WTC11 (cell line): ENCODE measurements at regions not wholly inside any gene's neighbourhood (a gene's known extent, or its start where the extent isn't known, plus 50 kb on each side); places are given as distances from the start of the nearest gene placed in this dataset.

Experiments
- ATAC-seq: fragments of 200-7000 bp; cut with Tn5 transposase; 2 replicates; pipeline ENCODE4 v1.10.0; 2021; ENCODE audit warnings: mild to moderate bottlenecking, moderate library complexity
- CTCF ChIA-PET: fragments of 300-600 bp; sonication (Branson Sonifier 250); formaldehyde crosslinking; loops from one replicate; lab custom pipeline; 2021; ENCODE audit warnings: antibody characterized with exemption; lab: Charles Lee
- POLR2A ChIA-PET: fragments of 350-600 bp; sonication (Branson Sonifier 250); formaldehyde crosslinking; loops from one replicate; lab custom pipeline; 2021; ENCODE audit warnings: antibody characterized with exemption; lab: Charles Lee
- DNase-seq: peaks from one replicate; pipeline ENCODE4 v3.0.0; 2021; ENCODE audit warnings: low spot score
- H3K27ac Mint-ChIP-seq: 2 replicates; pipeline ENCODE4 v1.8.0; 2021; ENCODE audit warnings: mixed read lengths
- H3K27me3 Mint-ChIP-seq: 2 replicates; pipeline ENCODE4 v1.8.0; 2021; ENCODE audit warnings: low read depth, mild to moderate bottlenecking, moderate library complexity, mixed read lengths
- H3K36me3 Mint-ChIP-seq: 2 replicates; pipeline ENCODE4 v1.8.0; 2021; ENCODE audit warnings: mixed read lengths
- H3K4me1 Mint-ChIP-seq: 2 replicates; pipeline ENCODE4 v1.8.0; 2022; ENCODE audit warnings: mixed read lengths
- H3K4me3 Mint-ChIP-seq: 2 replicates; pipeline ENCODE4 v1.8.0; 2021; ENCODE audit warnings: mild to moderate bottlenecking, moderate library complexity, mixed read lengths
- H3K9me3 Mint-ChIP-seq: 2 replicates; pipeline ENCODE4 v1.8.0; 2021; ENCODE audit warnings: mixed read lengths
- E2F4 ChIP-seq: sonication (generic); formaldehyde crosslinking; IDR thresholded peaks from 2 replicates; pipeline ENCODE4 v1.8.1; 2022; ENCODE audit warnings: low read depth, mild to moderate bottlenecking, moderate library complexity, missing genetic modification reagents, borderline replicate concordance
- EMX1 ChIP-seq: fragments of 250-450 bp; sonication (Bioruptor Pico); IDR thresholded peaks from 2 replicates; pipeline ENCODE4 v1.8.0; 2021; ENCODE audit warnings: mild to moderate bottlenecking
- ERG ChIP-seq: fragments of 250-450 bp; sonication (Bioruptor Pico); IDR thresholded peaks from 2 replicates; pipeline ENCODE4 v1.8.0; 2021; ENCODE audit warnings: mild to moderate bottlenecking
- ETV6 ChIP-seq: sonication (generic); formaldehyde crosslinking; IDR thresholded peaks from 2 replicates; pipeline ENCODE4 v1.8.1; 2022; ENCODE audit warnings: mild to moderate bottlenecking, missing genetic modification reagents
- FOXJ3 ChIP-seq: sonication (generic); formaldehyde crosslinking; IDR thresholded peaks from 2 replicates; pipeline ENCODE4 v1.9.0; 2021; ENCODE audit warnings: missing genetic modification reagents, mild to moderate bottlenecking, borderline replicate concordance
- FOXK1 ChIP-seq: sonication (generic); formaldehyde crosslinking; IDR thresholded peaks from 2 replicates; pipeline ENCODE4 v1.8.0; 2022; ENCODE audit warnings: mild to moderate bottlenecking, moderate library complexity, missing genetic modification reagents
- GABPB1 ChIP-seq: sonication (generic); formaldehyde crosslinking; IDR thresholded peaks from 2 replicates; pipeline ENCODE4 v1.8.1; 2023; ENCODE audit warnings: mild to moderate bottlenecking, missing genetic modification reagents
- GRHL2 ChIP-seq: fragments of 250-450 bp; sonication (Bioruptor Pico); IDR thresholded peaks from 2 replicates; pipeline ENCODE4 v1.8.0; 2022; ENCODE audit warnings: mild to moderate bottlenecking, moderate library complexity; ENCODE audit not compliant: insufficient replicate concordance, severe bottlenecking
- JUN ChIP-seq: sonication (generic); formaldehyde crosslinking; IDR thresholded peaks from 2 replicates; pipeline ENCODE4 v1.8.0; 2023; ENCODE audit warnings: mild to moderate bottlenecking, missing genetic modification reagents
- MXD4 ChIP-seq: fragments of 250-450 bp; sonication (Bioruptor Pico); IDR thresholded peaks from 2 replicates; pipeline ENCODE4 v1.8.0; 2021; ENCODE audit warnings: mild to moderate bottlenecking, moderate library complexity, borderline replicate concordance
- MYBL2 ChIP-seq: sonication (generic); formaldehyde crosslinking; IDR thresholded peaks from 2 replicates; pipeline ENCODE4 v1.8.1; 2023; ENCODE audit warnings: mild to moderate bottlenecking, moderate library complexity, missing genetic modification reagents
- NFE2L1 ChIP-seq: sonication (generic); formaldehyde crosslinking; IDR thresholded peaks from 2 replicates; pipeline ENCODE4 v1.8.1; 2023; ENCODE audit warnings: missing genetic modification reagents
- NFYB ChIP-seq: sonication (generic); formaldehyde crosslinking; conservative IDR thresholded peaks from 2 replicates; pipeline ENCODE4 v1.8.0; 2022; ENCODE audit warnings: low read depth, missing genetic modification reagents
- NR1H2 ChIP-seq: sonication (generic); formaldehyde crosslinking; IDR thresholded peaks from 2 replicates; pipeline ENCODE4 v1.9.0; 2021; ENCODE audit warnings: mild to moderate bottlenecking, moderate library complexity, missing genetic modification reagents
- OVOL2 ChIP-seq: fragments of 250-450 bp; sonication (Bioruptor Pico); IDR thresholded peaks from 2 replicates; pipeline ENCODE4 v1.9.0; 2021; ENCODE audit warnings: mild to moderate bottlenecking, borderline replicate concordance
- RORB ChIP-seq: fragments of 250-450 bp; sonication (Bioruptor Pico); IDR thresholded peaks from 2 replicates; pipeline ENCODE4 v1.9.0; 2021; ENCODE audit warnings: mild to moderate bottlenecking
- SMAD3 ChIP-seq: sonication (generic); formaldehyde crosslinking; IDR thresholded peaks from 2 replicates; pipeline ENCODE4 v1.8.0; 2022; ENCODE audit warnings: missing genetic modification reagents, mild to moderate bottlenecking, borderline replicate concordance
- SOX15 ChIP-seq: fragments of 250-450 bp; sonication (Bioruptor Pico); IDR thresholded peaks from 2 replicates; pipeline ENCODE4 v1.9.0; 2021; ENCODE audit warnings: mild to moderate bottlenecking
- TCF7 ChIP-seq: sonication (generic); formaldehyde crosslinking; IDR thresholded peaks from 2 replicates; pipeline ENCODE4 v1.8.0; 2022; ENCODE audit warnings: mild to moderate bottlenecking, low read depth, missing genetic modification reagents, moderate library complexity
- TEAD1 ChIP-seq: sonication (generic); formaldehyde crosslinking; IDR thresholded peaks from 2 replicates; pipeline ENCODE4 v1.8.0; 2022; ENCODE audit warnings: mild to moderate bottlenecking, missing genetic modification reagents
- TEAD4 ChIP-seq: sonication (generic); formaldehyde crosslinking; IDR thresholded peaks from 2 replicates; pipeline ENCODE4 v1.8.0; 2022; ENCODE audit warnings: mild to moderate bottlenecking, missing genetic modification reagents
- ZBTB21 ChIP-seq: sonication (generic); formaldehyde crosslinking; IDR thresholded peaks from 2 replicates; pipeline ENCODE4 v1.8.1; 2023; ENCODE audit warnings: mild to moderate bottlenecking, missing genetic modification reagents, borderline replicate concordance
- ZNF121 ChIP-seq: sonication (generic); formaldehyde crosslinking; IDR thresholded peaks from 2 replicates; pipeline ENCODE4 v1.8.0; 2023; ENCODE audit warnings: missing genetic modification reagents
- ZNF396 ChIP-seq: fragments of 250-450 bp; sonication (Bioruptor Pico); IDR thresholded peaks from 2 replicates; pipeline ENCODE4 v1.8.0; 2021; ENCODE audit warnings: mild to moderate bottlenecking, moderate library complexity, borderline replicate concordance
- ZNF416 ChIP-seq: fragments of 250-450 bp; sonication (Bioruptor Pico); IDR thresholded peaks from 2 replicates; pipeline ENCODE4 v1.9.0; 2021; ENCODE audit warnings: mild to moderate bottlenecking, inconsistent platforms
- TF ChIP-seq, protein P1 (sequence below): fragments of 250-450 bp; sonication (Bioruptor Pico); IDR thresholded peaks from 2 replicates; pipeline ENCODE4 v1.9.0; 2021; ENCODE audit warnings: moderate library complexity, mild to moderate bottlenecking, inconsistent platforms, borderline replicate concordance
- TF ChIP-seq, protein P2 (sequence below): sonication (generic); formaldehyde crosslinking; IDR thresholded peaks from 2 replicates; pipeline ENCODE4 v1.8.0; 2022; ENCODE audit warnings: missing genetic modification reagents
- TF ChIP-seq, protein P3 (sequence below): sonication (generic); formaldehyde crosslinking; IDR thresholded peaks from 2 replicates; pipeline ENCODE4 v1.8.0; 2022; ENCODE audit warnings: mild to moderate bottlenecking, missing genetic modification reagents

DNA sequence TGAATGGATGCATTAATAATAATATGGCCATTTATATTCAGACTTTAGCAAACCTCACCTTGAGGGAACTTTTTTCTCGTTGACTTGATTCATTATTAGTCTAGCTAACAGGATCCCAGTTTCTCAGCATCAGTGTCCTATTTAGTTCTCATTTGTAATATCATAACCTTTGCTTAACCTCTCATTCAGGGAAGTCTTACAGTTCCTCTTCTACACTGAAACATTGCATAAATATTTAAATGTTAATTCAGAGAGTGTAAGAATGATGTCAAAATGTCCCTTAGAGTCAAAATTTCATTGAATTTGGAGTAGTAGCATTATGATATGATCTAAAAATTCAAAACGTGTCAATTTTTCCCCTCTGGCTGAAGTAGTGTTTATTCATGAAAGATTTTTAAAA, 650.1 kb downstream of the EFNA5 start (continued):
- TF ChIP-seq NFYB (no peak), ZNF396 (CRISPR knock-in tag) (no peak), E2F4 (CRISPR knock-in tag) (no peak)
- TF ChIP-seq, protein P1, sequence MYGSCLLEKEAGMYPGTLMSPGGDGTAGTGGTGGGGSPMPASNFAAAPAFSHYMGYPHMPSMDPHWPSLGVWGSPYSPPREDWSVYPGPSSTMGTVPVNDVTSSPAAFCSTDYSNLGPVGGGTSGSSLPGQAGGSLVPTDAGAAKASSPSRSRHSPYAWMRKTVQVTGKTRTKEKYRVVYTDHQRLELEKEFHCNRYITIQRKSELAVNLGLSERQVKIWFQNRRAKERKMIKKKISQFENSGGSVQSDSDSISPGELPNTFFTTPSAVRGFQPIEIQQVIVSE (CRISPR knock-in tag): no peak
- TF ChIP-seq, all 79 proteins: peak for 0

DNA sequence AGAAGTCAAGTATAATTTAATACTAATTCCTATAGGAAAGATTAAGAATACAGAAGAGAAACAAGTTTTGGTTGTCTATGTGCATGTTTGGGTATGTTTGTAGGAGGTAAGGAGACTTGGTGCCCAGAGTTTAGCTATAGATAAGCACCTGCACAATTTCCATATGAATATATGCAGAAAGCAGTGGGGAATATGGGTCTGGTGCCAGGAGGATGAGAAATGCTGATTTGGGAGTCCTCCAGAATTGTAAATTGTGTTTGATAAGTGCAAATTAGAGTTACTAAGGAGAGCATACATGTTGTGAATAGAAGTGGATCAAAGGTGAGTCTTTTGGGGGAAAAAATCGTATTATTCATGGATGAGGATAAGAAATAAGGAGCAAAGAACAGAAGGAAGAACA, 653.1 kb downstream of the EFNA5 start:
- Mint-ChIP-seq H3K9me3 (no peaks in the 10 kb centered on the region), H3K36me3 (no peaks in the 10 kb centered on the region), H3K4me1 (peaks cover 25% of the 10 kb centered on the region), H3K27me3 (no peaks in the 10 kb centered on the region), H3K27ac (no peak overlapping the region), H3K4me3 (no peak overlapping the region)
- POLR2A ChIA-PET: no interaction called here
- ATAC-seq (no peak), DNase-seq (no peak)
- CTCF ChIA-PET: no interaction called here
- no peak for TF ChIP-seq MYBL2 (CRISPR knock-in tag)
- TF ChIP-seq GABPB1: no peak
- no peak for TF ChIP-seq ZNF121 (CRISPR knock-in tag)
- no peak for TF ChIP-seq GRHL2
- no peak for TF ChIP-seq EMX1
- no peak for TF ChIP-seq OVOL2 (CRISPR knock-in tag)
- no peak for TF ChIP-seq MXD4 (CRISPR knock-in tag)
- no peak for TF ChIP-seq ZNF416 (CRISPR knock-in tag)
- TF ChIP-seq NR1H2 (CRISPR knock-in tag): no peak

DNA sequence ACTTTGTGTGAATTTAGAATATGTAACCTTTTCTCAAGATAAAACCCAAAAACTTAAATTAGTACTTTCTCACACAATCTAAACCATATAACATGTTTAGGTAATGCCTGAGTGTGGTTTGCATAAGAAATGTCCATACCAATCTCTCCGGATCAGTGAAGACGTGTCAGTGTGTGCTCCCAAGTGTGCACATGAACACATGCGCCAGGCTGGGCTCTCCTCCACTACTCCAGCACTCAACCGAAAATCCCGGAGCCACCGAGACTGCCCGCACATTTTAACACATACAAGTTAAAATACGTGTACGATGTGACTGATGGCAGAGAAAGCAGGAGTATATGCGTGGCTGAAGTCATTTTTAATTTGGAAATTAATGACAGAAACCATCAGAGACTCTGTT, 658.4 kb downstream of the EFNA5 start:
- Mint-ChIP-seq H3K9me3 (no peaks in the 10 kb centered on the region), H3K27me3 (no peaks in the 10 kb centered on the region), H3K4me3 (no peak overlapping the region), H3K27ac (no peak overlapping the region), H3K4me1 (peaks cover 11% of the 10 kb centered on the region), H3K36me3 (no peaks in the 10 kb centered on the region)
- ATAC-seq (no peak), DNase-seq (no peak)
- ChIA-PET CTCF (no interaction called here), POLR2A (no interaction called here)
- TF ChIP-seq, protein P1 (CRISPR knock-in tag): no peak
- no peak for TF ChIP-seq RORB (CRISPR knock-in tag)
- no peak for TF ChIP-seq SOX15
- TF ChIP-seq, protein P2, sequence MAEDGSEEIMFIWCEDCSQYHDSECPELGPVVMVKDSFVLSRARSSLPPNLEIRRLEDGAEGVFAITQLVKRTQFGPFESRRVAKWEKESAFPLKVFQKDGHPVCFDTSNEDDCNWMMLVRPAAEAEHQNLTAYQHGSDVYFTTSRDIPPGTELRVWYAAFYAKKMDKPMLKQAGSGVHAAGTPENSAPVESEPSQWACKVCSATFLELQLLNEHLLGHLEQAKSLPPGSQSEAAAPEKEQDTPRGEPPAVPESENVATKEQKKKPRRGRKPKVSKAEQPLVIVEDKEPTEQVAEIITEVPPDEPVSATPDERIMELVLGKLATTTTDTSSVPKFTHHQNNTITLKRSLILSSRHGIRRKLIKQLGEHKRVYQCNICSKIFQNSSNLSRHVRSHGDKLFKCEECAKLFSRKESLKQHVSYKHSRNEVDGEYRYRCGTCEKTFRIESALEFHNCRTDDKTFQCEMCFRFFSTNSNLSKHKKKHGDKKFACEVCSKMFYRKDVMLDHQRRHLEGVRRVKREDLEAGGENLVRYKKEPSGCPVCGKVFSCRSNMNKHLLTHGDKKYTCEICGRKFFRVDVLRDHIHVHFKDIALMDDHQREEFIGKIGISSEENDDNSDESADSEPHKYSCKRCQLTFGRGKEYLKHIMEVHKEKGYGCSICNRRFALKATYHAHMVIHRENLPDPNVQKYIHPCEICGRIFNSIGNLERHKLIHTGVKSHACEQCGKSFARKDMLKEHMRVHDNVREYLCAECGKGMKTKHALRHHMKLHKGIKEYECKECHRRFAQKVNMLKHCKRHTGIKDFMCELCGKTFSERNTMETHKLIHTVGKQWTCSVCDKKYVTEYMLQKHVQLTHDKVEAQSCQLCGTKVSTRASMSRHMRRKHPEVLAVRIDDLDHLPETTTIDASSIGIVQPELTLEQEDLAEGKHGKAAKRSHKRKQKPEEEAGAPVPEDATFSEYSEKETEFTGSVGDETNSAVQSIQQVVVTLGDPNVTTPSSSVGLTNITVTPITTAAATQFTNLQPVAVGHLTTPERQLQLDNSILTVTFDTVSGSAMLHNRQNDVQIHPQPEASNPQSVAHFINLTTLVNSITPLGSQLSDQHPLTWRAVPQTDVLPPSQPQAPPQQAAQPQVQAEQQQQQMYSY (CRISPR knock-in tag): no peak
- TF ChIP-seq TEAD1 (CRISPR knock-in tag): no peak
- no peak for TF ChIP-seq SMAD3 (CRISPR knock-in tag)
- TF ChIP-seq ZBTB21: no peak
- TF ChIP-seq TCF7 (CRISPR knock-in tag): no peak
- no peak for TF ChIP-seq JUN (CRISPR knock-in tag)
- TF ChIP-seq, protein P3, sequence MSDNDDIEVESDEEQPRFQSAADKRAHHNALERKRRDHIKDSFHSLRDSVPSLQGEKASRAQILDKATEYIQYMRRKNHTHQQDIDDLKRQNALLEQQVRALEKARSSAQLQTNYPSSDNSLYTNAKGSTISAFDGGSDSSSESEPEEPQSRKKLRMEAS: no peak
- no peak for TF ChIP-seq FOXJ3 (CRISPR knock-in tag)
- no peak for TF ChIP-seq TEAD4 (CRISPR knock-in tag)
- no peak for TF ChIP-seq FOXK1 (CRISPR knock-in tag)
- no peak for TF ChIP-seq MYBL2 (CRISPR knock-in tag)
- TF ChIP-seq ERG: no peak
- no peak for TF ChIP-seq NFE2L1 (CRISPR knock-in tag)
- TF ChIP-seq ETV6 (CRISPR knock-in tag): no peak
